ENCODE measurements at regions not wholly inside any gene's neighbourhood (a gene's known extent, or its start where the extent isn't known, plus 50 kb on each side); places are given as distances from the start of the nearest gene placed in this dataset.
"Not testable (repeated sequence)": the region's sequence is repeated elsewhere in the genome, so short reads cannot be mapped to it uniquely, and the experiment has no call there.

DNA sequence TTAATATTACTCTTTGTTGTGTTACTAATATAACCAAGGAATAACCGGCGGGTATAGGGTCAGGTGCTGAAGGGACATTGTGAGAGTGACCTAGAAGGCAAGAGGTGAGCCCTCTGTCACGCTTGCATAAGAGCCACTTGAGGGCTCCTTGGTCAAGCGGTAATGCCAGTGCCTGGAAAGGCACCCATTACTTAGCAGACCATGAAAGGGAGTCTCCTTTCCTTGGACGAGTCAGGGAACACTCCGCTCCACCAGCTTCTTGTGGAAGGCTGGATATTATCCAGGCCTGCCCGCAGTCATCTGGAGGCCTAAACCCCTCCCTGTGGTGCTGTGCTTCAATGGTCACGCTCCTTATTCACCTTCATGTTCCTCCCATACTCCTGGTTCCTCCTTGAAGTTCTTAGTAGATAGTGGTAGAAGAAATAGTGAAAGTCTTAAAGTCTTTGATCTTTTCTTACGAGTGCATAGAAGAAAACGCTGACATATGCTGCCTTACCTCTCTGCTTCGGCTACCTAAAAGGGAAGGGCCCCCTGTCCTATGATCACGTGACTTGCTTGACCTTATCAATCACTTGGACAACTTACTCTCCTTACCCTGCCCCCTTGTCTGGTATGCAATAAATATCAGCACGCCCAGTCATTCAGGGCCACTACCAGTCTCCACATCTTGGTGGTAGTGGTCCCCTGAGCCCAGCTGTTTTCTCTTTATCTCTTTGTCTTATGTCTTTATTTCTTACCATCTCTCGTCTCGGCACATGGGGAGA lies 59.6 kb upstream of the DMRTB1 start:
- DNase-seq: not testable (repeated sequence)

DNA sequence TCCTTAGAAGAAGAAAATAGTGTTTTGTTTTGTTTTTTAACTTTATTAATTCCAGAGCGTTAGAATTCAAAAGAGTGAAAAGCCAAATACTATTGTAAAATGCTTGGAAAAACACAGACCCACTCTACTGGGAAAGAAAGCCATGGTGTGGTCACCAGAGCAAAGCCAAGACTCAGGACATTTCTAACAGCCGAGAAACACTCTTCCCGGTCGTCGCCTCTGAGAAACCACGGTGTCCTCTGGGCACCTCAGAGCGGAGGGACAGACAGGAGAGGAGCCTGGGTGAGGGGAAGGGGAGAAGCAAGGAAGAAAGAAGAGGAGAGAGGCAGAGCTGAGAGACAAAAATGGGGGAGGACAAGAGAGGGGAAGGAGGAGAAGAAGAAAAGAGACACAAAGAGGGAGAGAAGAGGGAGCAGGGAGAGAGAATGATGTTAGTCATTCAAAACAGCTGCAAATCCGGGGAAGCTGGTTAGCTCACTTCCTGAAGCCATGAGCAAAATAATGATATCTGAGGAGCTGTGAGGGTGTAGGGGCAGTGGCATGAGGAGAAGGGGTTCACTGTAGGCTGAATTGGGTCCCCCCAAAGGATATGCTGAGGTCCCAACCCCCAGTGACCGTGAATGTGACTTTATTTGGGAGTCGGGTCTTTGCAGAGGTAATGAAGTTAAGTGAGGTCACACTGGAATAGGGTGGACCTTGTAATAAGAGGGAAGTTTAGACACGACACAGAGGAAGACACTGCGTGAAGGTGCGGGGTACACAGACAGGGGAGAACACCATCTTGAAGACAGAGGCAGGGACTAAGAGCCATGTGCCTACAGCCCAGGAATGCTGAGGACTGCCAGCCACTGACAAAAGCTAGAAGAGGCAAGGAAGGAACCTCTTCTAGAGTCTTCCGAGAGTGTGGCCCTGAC lies 58.2 kb upstream of the DMRTB1 start:
- no peak for DNase-seq

- DNase-seq: no peak
These were observed 57.1 kb upstream of the DMRTB1 start for GRCh38 chr1:53401813-53402745.

DNA sequence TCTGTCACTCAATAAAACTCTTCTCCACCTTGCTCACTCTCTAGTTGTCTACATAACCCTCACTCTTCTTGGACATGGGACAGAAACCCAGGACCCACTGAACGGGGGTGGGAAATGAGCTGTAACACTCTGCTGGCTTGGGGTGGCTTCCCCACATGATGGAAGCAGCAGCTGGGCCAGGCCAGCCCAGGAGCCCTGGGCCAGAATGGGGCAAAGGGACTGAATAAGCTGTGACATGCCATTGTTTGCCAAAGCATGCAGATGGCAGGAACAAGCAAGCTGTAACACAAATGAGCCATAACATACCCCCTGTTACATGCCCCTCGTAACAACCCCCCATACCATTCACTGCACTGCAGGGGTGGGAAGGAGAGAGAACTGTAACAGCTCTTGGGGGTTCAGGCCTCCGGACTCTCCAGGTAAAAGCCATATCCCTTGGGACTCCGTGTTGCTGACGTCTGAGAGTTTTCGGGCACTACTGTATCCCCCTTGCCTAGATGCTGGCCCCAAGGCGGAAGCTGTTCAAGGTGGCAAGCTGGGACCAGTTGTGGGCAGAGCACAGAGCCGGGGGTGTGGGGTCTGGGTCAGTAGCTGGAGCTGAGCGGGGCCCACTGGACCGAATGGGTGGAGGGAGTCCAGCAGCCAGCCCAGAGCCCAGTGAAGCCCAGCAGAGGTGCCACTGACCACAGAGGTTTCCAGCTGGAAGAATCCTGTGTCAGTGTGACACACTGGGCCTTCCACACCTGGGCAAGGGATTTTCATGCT lies 56.1 kb upstream of the DMRTB1 start:
- no peak for DNase-seq

DNA sequence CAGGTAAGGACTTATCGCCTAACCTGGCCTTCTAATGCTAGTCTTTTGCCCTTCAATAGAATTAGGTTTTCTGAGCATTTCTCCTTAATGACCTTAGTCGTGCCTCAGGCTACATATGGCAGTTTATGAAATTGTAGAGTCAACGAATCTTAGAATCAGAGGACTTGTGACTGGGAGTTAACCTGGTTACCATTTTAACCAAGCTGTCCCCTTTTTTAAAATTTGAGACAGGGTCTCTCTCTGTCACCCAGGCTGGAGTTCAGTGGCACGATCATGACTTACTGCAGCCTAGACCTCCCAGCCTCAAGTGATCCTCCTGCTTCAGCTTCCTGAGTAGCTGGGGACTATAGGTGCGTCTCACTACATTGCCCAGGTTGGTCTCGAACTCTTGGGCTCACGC lies 53.5 kb upstream of the DMRTB1 start:
- DNase-seq: no peak

GRCh38 chr1:53406551-53407235 lies 52.5 kb upstream of the DMRTB1 start:
- no peak for DNase-seq

- DNase-seq: no peak
These were observed 51.0 kb upstream of the DMRTB1 start for GRCh38 chr1:53408013-53408754.

DNA sequence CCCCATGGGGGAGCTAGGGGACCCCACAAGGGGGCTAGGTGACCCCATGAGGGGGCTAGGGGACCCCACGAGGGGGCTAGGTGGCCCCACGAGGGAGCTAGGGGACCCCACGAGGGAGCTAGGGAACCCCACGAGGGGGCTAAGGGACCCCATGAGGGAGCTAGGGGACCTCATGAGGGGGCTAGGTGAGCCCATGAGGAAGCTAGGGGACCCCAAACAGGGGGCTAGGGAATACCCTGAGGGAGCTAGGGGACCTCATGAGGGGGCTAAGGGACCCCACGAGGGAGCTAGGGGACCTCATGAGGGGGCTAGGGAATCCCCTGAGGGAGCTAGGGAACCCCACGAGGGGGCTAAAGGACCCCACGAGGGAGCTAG lies 50.5 kb upstream of the DMRTB1 start:
- no peak for DNase-seq

GRCh38 chr1:53409233-53409632 lies 50.0 kb upstream of the DMRTB1 start:
- no peak for DNase-seq
